Neuronal stem cell (in vitro differentiated cells): ENCODE measurements at regions not wholly inside any gene's neighbourhood (a gene's known extent, or its start where the extent isn't known, plus 50 kb on each side); places are given as distances from the start of the nearest gene placed in this dataset.

Source experiments
- DNase-seq: peaks from one replicate; pipeline ENCODE4 v3.0.0-alpha.2; 2013; ENCODE audit warnings: low spot score
- H2AFZ ChIP-seq: one replicate; pipeline ENCODE4 v1.6.1; 2013; ENCODE audit warnings: mild to moderate bottlenecking, low read length, inconsistent platforms
- H2AK5ac ChIP-seq: 2 replicates; pipeline ENCODE4 v1.6.1; 2013; ENCODE audit warnings: low read depth, mild to moderate bottlenecking, inconsistent platforms, low read length, moderate library complexity, mixed read lengths
- H2BK120ac ChIP-seq: 2 replicates; pipeline ENCODE4 v1.6.1; 2013; ENCODE audit warnings: low read depth, mild to moderate bottlenecking, inconsistent platforms, low read length, moderate library complexity, mixed read lengths
- H2BK12ac ChIP-seq: one replicate; pipeline ENCODE4 v1.6.1; 2013; ENCODE audit warnings: low read length, inconsistent platforms
- H2BK15ac ChIP-seq: 2 replicates; pipeline ENCODE4 v1.6.1; 2013; ENCODE audit warnings: mild to moderate bottlenecking, low read length, inconsistent platforms, mixed read lengths
- H2BK5ac ChIP-seq: one replicate; pipeline ENCODE4 v1.6.1; 2013; ENCODE audit warnings: inconsistent platforms, mild to moderate bottlenecking, low read length, moderate library complexity
- H3K14ac ChIP-seq: one replicate; pipeline ENCODE4 v1.6.1; 2013; ENCODE audit warnings: low read length, inconsistent platforms
- H3K18ac ChIP-seq: 2 replicates; pipeline ENCODE4 v1.6.1; 2013; ENCODE audit warnings: low read length, inconsistent platforms
- H3K23ac ChIP-seq: 2 replicates; pipeline ENCODE4 v1.6.1; 2013; ENCODE audit warnings: low read depth, mild to moderate bottlenecking, mixed read lengths, low read length, inconsistent platforms; ENCODE audit not compliant: poor library complexity
- H3K27ac ChIP-seq: replicated peaks from 3 replicates; pipeline ENCODE4 v1.5.1; 2013; ENCODE audit warnings: low read length, inconsistent platforms
- H3K27me3 ChIP-seq, 3 experiments: 2 replicates each; pipeline ENCODE4 v1.6.1; 2013; ENCODE audit warnings: low read length in 3 of 3, mild to moderate bottlenecking in 2 of 3, inconsistent platforms in 1 of 3, low read depth in 1 of 3, mixed read lengths in 1 of 3, moderate library complexity in 1 of 3; ENCODE audit not compliant: control insufficient read depth in 3 of 3, insufficient read depth in 3 of 3
- H3K36me3 ChIP-seq, 2 donors: replicated peaks in 1 of 2; 2 replicates each; pipeline ENCODE4 v1.6.1; 2013; ENCODE audit warnings: low read length in 2 of 2; ENCODE audit not compliant: control insufficient read depth in 2 of 2, insufficient read depth in 2 of 2
- H3K4ac ChIP-seq: 2 replicates; pipeline ENCODE4 v1.6.1; 2013; ENCODE audit warnings: inconsistent platforms, mild to moderate bottlenecking, low read length, moderate library complexity
- H3K4me1 ChIP-seq, 2 donors: 1 replicate in 1 of 2; 2 replicates in 1 of 2; pipeline ENCODE4 v1.6.1; 2013; ENCODE audit warnings: low read length in 2 of 2, low read depth in 1 of 2; ENCODE audit not compliant: control insufficient read depth in 2 of 2, insufficient read depth in 1 of 2
- H3K4me2 ChIP-seq: one replicate; pipeline ENCODE4 v1.6.1; 2013; ENCODE audit warnings: mild to moderate bottlenecking, low read length, inconsistent platforms; ENCODE audit not compliant: insufficient read depth, poor library complexity, severe bottlenecking
- H3K4me3 ChIP-seq, 2 donors: 2 replicates each; pipeline ENCODE4 v1.5.1; 2013; ENCODE audit warnings: low read length in 2 of 2, mild to moderate bottlenecking in 2 of 2, inconsistent platforms in 1 of 2, moderate library complexity in 1 of 2
- H3K79me1 ChIP-seq: one replicate; pipeline ENCODE4 v1.6.1; 2013; ENCODE audit warnings: low read depth, mild to moderate bottlenecking, inconsistent platforms, low read length, moderate library complexity
- H3K9ac ChIP-seq: one replicate; pipeline ENCODE4 v1.6.1; 2013; ENCODE audit warnings: mild to moderate bottlenecking, low read depth, low read length, inconsistent platforms; ENCODE audit not compliant: poor library complexity
- H3K9me3 ChIP-seq, 2 donors: replicated peaks in 1 of 2; 2 replicates each; pipeline versions ENCODE3 to v1.6.1; 2013; ENCODE audit warnings: low read length in 2 of 2, mild to moderate bottlenecking in 2 of 2, inconsistent platforms in 1 of 2, low read depth in 1 of 2, mixed read lengths in 1 of 2, moderate library complexity in 1 of 2; ENCODE audit not compliant: control insufficient read depth in 2 of 2, insufficient read depth in 1 of 2
- H4K8ac ChIP-seq: one replicate; pipeline ENCODE4 v1.6.1; 2013; ENCODE audit warnings: low read depth, mild to moderate bottlenecking, inconsistent platforms, low read length, moderate library complexity
- H4K91ac ChIP-seq: one replicate; pipeline ENCODE4 v1.6.1; 2013; ENCODE audit warnings: low read length, low read depth, mild to moderate bottlenecking, inconsistent platforms; ENCODE audit not compliant: poor library complexity
- WGBS, 2 donors: extraction: QIAGEN DNeasy Blood & Tissue Kit; methylation state at CpG; one replicate each; pipeline ENCODE4 v1.1.7; 2013; ENCODE audit warnings: missing lambda C conversion rate in 2 of 2, mixed read lengths in 1 of 2; ENCODE audit not compliant: insufficient read length in 2 of 2, insufficient replicate concordance in 1 of 2; ENCODE audit errors: extremely low coverage in 2 of 2; 5-methylcytosine and 5-hydroxymethylcytosine counted together

- no peak overlapping the region for H2AK5ac ChIP-seq
- no peak overlapping the region for H3K14ac ChIP-seq
- no peak overlapping the region for H3K27ac ChIP-seq
- H3K9ac ChIP-seq: no peak overlapping the region
- no peak overlapping the region for H2BK5ac ChIP-seq
- no peaks in the 10 kb centered on the region for H3K4me1 ChIP-seq
- no peak overlapping the region for H2BK120ac ChIP-seq
- no peaks in the 10 kb centered on the region for H3K79me1 ChIP-seq
- no peak overlapping the region for H3K18ac ChIP-seq
- no CpG with 5 or more reads among the region's 10 CpGs for WGBS, 2 donors
- peaks cover 0 to 25% (median 0%) of the 10 kb centered on the region in 3 experiments for H3K27me3 ChIP-seq
- H3K36me3 ChIP-seq: no peaks in the 10 kb centered on the region
- H3K4me2 ChIP-seq: no peak overlapping the region
- DNase-seq: no peak
- H3K4me3 ChIP-seq: no peak overlapping the region
- H2BK15ac ChIP-seq: no peak overlapping the region
- no peak overlapping the region for H3K23ac ChIP-seq
- H2AFZ ChIP-seq: peak overlapping the region; percentile 5
- no peaks in the 10 kb centered on the region for H3K9me3 ChIP-seq
- H2BK12ac ChIP-seq: no peak overlapping the region
- no peak overlapping the region for H4K8ac ChIP-seq
- no peak overlapping the region for H4K91ac ChIP-seq
- no peak overlapping the region for H3K4ac ChIP-seq
Measured at GRCh38 chr14:49946320-49947141, 53.6 kb downstream of the ARF6 start.

- H3K4me2 ChIP-seq: no peak overlapping the region
- H3K9me3 ChIP-seq: no peaks in the 10 kb centered on the region
- H4K91ac ChIP-seq: no peak overlapping the region
- no peak overlapping the region for H3K14ac ChIP-seq
- H3K36me3 ChIP-seq: no peaks in the 10 kb centered on the region
- no peak overlapping the region for H3K18ac ChIP-seq
- no peak overlapping the region for H2AFZ ChIP-seq
- H3K23ac ChIP-seq: no peak overlapping the region
- no peak overlapping the region for H3K4ac ChIP-seq
- H3K27me3 ChIP-seq: peaks cover 0 to 35% (median 0%) of the 10 kb centered on the region in 3 experiments
- no peaks in the 10 kb centered on the region for H3K4me1 ChIP-seq
- H3K27ac ChIP-seq: no peak overlapping the region
- H2BK5ac ChIP-seq: no peak overlapping the region
- no peaks in the 10 kb centered on the region for H3K79me1 ChIP-seq
- H3K9ac ChIP-seq: no peak overlapping the region
- no peak overlapping the region for H4K8ac ChIP-seq
- no peak overlapping the region for H2BK12ac ChIP-seq
- H2BK120ac ChIP-seq: no peak overlapping the region
- no CpG with 5 or more reads among the region's 3 CpGs for WGBS, 2 donors
- no peak overlapping the region for H2BK15ac ChIP-seq
- no peak overlapping the region for H2AK5ac ChIP-seq
- no peak for DNase-seq
- H3K4me3 ChIP-seq: no peak overlapping the region
Measured at GRCh38 chr14:49947506-49947905, 54.6 kb downstream of the ARF6 start.

- H2BK5ac ChIP-seq: no peak overlapping the region
- no peak overlapping the region for H3K4me3 ChIP-seq
- no peak overlapping the region for H2BK120ac ChIP-seq
- no peak overlapping the region for H2BK12ac ChIP-seq
- no peak overlapping the region for H2AK5ac ChIP-seq
- no peak overlapping the region for H4K8ac ChIP-seq
- H3K9ac ChIP-seq: no peak overlapping the region
- H2BK15ac ChIP-seq: no peak overlapping the region
- no peak overlapping the region for H3K4me2 ChIP-seq
- no peaks in the 10 kb centered on the region for H3K4me1 ChIP-seq
- no peak overlapping the region for H3K18ac ChIP-seq
- no peak overlapping the region for H3K14ac ChIP-seq
- no peak overlapping the region for H3K27ac ChIP-seq
- no peak overlapping the region for H3K23ac ChIP-seq
- DNase-seq: no peak
- H3K4ac ChIP-seq: no peak overlapping the region
- H3K27me3 ChIP-seq: peaks cover 0 to 50% (median 0%) of the 10 kb centered on the region in 3 experiments
- no peak overlapping the region for H2AFZ ChIP-seq
- H4K91ac ChIP-seq: no peak overlapping the region
- no CpG with 5 or more reads among the region's 4 CpGs for WGBS, 2 donors
- H3K79me1 ChIP-seq: no peaks in the 10 kb centered on the region
- no peaks in the 10 kb centered on the region for H3K9me3 ChIP-seq
- no peaks in the 10 kb centered on the region for H3K36me3 ChIP-seq
Measured at GRCh38 chr14:49950275-49951228, 57.7 kb downstream of the ARF6 start.

- no peak overlapping the region for H3K4ac ChIP-seq
- no peaks in the 10 kb centered on the region for H3K4me1 ChIP-seq
- no peak overlapping the region for H3K18ac ChIP-seq
- H2AFZ ChIP-seq: no peak overlapping the region
- no peak overlapping the region for H3K27ac ChIP-seq
- no peak overlapping the region for H2AK5ac ChIP-seq
- H4K91ac ChIP-seq: no peak overlapping the region
- no peak overlapping the region for H2BK12ac ChIP-seq
- H2BK5ac ChIP-seq: no peak overlapping the region
- H2BK15ac ChIP-seq: no peak overlapping the region
- H3K4me2 ChIP-seq: no peak overlapping the region
- peaks cover 0 to 44% (median 0%) of the 10 kb centered on the region in 3 experiments for H3K27me3 ChIP-seq
- H3K36me3 ChIP-seq: no peaks in the 10 kb centered on the region
- WGBS, 2 donors: no CpG with 5 or more reads among the region's 1 CpG
- no peak overlapping the region for H4K8ac ChIP-seq
- H3K23ac ChIP-seq: no peak overlapping the region
- DNase-seq: no peak
- H3K9me3 ChIP-seq: no peaks in the 10 kb centered on the region
- H3K14ac ChIP-seq: peak overlapping the region; percentile 23
- H2BK120ac ChIP-seq: no peak overlapping the region
- H3K79me1 ChIP-seq: no peaks in the 10 kb centered on the region
- H3K9ac ChIP-seq: no peak overlapping the region
- H3K4me3 ChIP-seq: no peak overlapping the region
Measured at GRCh38 chr14:49951229-49951607, 58.3 kb downstream of the ARF6 start.
